ENCODE measurements at regions not wholly inside any gene's neighbourhood (a gene's known extent, or its start where the extent isn't known, plus 50 kb on each side); places are given as distances from the start of the nearest gene placed in this dataset.
A peak's percentile ranks its signal among the peaks of the same experiment; 100 is the strongest.

GRCh38 chr3:70854108-70854507 lies 541.7 kb upstream of the MDFIC2 start:
- no peak for ATAC-seq (ENCODE audit: low FRiP score)
- 61 to 71% methylated on average over 6 of the region's 6 CpGs for WGBS, 2 donors
- H3K36me3 ChIP-seq (ENCODE audit: control insufficient read depth in 1 of 2, insufficient read depth in 2 of 2, low read length in 1 of 2), result no peaks in the 10 kb centered on the region
- intact Hi-C loops (cut with DNase I), result no loop called here
- DNase-seq, result no peak
- H3K4me1 ChIP-seq (ENCODE audit: control insufficient read depth in 1 of 2, insufficient read depth in 2 of 2, low read length in 2 of 2), result peaks cover 4% of the 10 kb centered on the region in 2 donors
- no peak overlapping the region for H3K4me3 ChIP-seq (ENCODE audit: low read length in 2 of 2)
- no peak overlapping the region for H3K27ac ChIP-seq (ENCODE audit: low read depth in 1 of 2, low read length in 2 of 2)
- no peaks in the 10 kb centered on the region for H3K27me3 ChIP-seq (ENCODE audit: control insufficient read depth in 1 of 2, insufficient read depth in 2 of 2, low read length in 1 of 2)
- H3K9me3 ChIP-seq (ENCODE audit: control insufficient read depth, low read length), result no peaks in the 10 kb centered on the region

- peaks cover 4% of the 10 kb centered on the region in 2 donors for H3K4me1 ChIP-seq (ENCODE audit: control insufficient read depth in 1 of 2, insufficient read depth in 2 of 2, low read length in 2 of 2)
- H3K36me3 ChIP-seq (ENCODE audit: control insufficient read depth in 1 of 2, insufficient read depth in 2 of 2, low read length in 1 of 2), result no peaks in the 10 kb centered on the region
- no peak overlapping the region for H3K4me3 ChIP-seq (ENCODE audit: low read length in 2 of 2)
- no peaks in the 10 kb centered on the region for H3K9me3 ChIP-seq (ENCODE audit: control insufficient read depth, low read length)
- DNase-seq (no peak), ATAC-seq (ENCODE audit: low FRiP score) (no peak)
- WGBS, 2 donors, result 62 to 69% methylated on average over 5 of the region's 5 CpGs
- no peak overlapping the region for H3K27ac ChIP-seq (ENCODE audit: low read depth in 1 of 2, low read length in 2 of 2)
- no peaks in the 10 kb centered on the region for H3K27me3 ChIP-seq (ENCODE audit: control insufficient read depth in 1 of 2, insufficient read depth in 2 of 2, low read length in 1 of 2)
- intact Hi-C loops (cut with DNase I), result no loop called here
These were observed 540.9 kb upstream of the MDFIC2 start for GRCh38 chr3:70853161-70853944.

- no peak for ATAC-seq (ENCODE audit: low FRiP score)
- peaks cover 2 to 6% of the 10 kb centered on the region in 2 donors for H3K4me1 ChIP-seq (ENCODE audit: control insufficient read depth in 1 of 2, insufficient read depth in 2 of 2, low read length in 2 of 2)
- no peaks in the 10 kb centered on the region for H3K27me3 ChIP-seq (ENCODE audit: control insufficient read depth in 1 of 2, insufficient read depth in 2 of 2, low read length in 1 of 2)
- no peak for DNase-seq
- no peak overlapping the region for H3K4me3 ChIP-seq (ENCODE audit: low read length in 2 of 2)
- 45% methylated on average over 6 of the region's 6 CpGs for WGBS, 2 donors
- no peaks in the 10 kb centered on the region for H3K36me3 ChIP-seq (ENCODE audit: control insufficient read depth in 1 of 2, insufficient read depth in 2 of 2, low read length in 1 of 2)
- peak overlapping the region in 1 of 2 donors; percentile 93 for H3K27ac ChIP-seq (ENCODE audit: low read depth in 1 of 2, low read length in 2 of 2)
- no peaks in the 10 kb centered on the region for H3K9me3 ChIP-seq (ENCODE audit: control insufficient read depth, low read length)
- intact Hi-C loops (cut with DNase I), result no loop called here
These were observed 537.7 kb upstream of the MDFIC2 start for GRCh38 chr3:70849911-70850699.

GRCh38 chr3:70840106-70840870 lies 527.9 kb upstream of the MDFIC2 start:
- Histone ChIP-seq H3K4me3 (ENCODE audit: low read length in 2 of 2) (no peak overlapping the region), H3K4me1 (ENCODE audit: control insufficient read depth in 1 of 2, insufficient read depth in 2 of 2, low read length in 2 of 2) (peaks cover 1 to 2% of the 10 kb centered on the region in 2 donors), H3K36me3 (ENCODE audit: control insufficient read depth in 1 of 2, insufficient read depth in 2 of 2, low read length in 1 of 2) (no peaks in the 10 kb centered on the region), H3K27me3 (ENCODE audit: control insufficient read depth in 1 of 2, insufficient read depth in 2 of 2, low read length in 1 of 2) (no peaks in the 10 kb centered on the region), H3K27ac (ENCODE audit: low read depth in 1 of 2, low read length in 2 of 2) (no peak overlapping the region), H3K9me3 (ENCODE audit: control insufficient read depth, low read length) (no peaks in the 10 kb centered on the region)
- DNase-seq (no peak), ATAC-seq (ENCODE audit: low FRiP score) (no peak)
- intact Hi-C loops (cut with DNase I), result no loop called here
- 79 to 81% methylated on average over 4 of the region's 4 CpGs for WGBS, 2 donors

- Histone ChIP-seq H3K27me3 (ENCODE audit: control insufficient read depth in 1 of 2, insufficient read depth in 2 of 2, low read length in 1 of 2) (no peaks in the 10 kb centered on the region), H3K4me3 (ENCODE audit: low read length in 2 of 2) (no peak overlapping the region), H3K36me3 (ENCODE audit: control insufficient read depth in 1 of 2, insufficient read depth in 2 of 2, low read length in 1 of 2) (no peaks in the 10 kb centered on the region), H3K4me1 (ENCODE audit: control insufficient read depth in 1 of 2, insufficient read depth in 2 of 2, low read length in 2 of 2) (peaks cover 4 to 5% of the 10 kb centered on the region in 2 donors), H3K27ac (ENCODE audit: low read depth in 1 of 2, low read length in 2 of 2) (peak overlapping the region; percentile 44 to 71), H3K9me3 (ENCODE audit: control insufficient read depth, low read length) (no peaks in the 10 kb centered on the region)
- intact Hi-C loops (cut with DNase I), result no loop called here
- DNase-seq (no peak), ATAC-seq (ENCODE audit: low FRiP score) (no peak)
- 85 to 86% methylated on average over 7 of the region's 7 CpGs for WGBS, 2 donors
These were observed 521.0 kb upstream of the MDFIC2 start for GRCh38 chr3:70833239-70833960.

- no peaks in the 10 kb centered on the region for H3K9me3 ChIP-seq (ENCODE audit: control insufficient read depth, low read length)
- intact Hi-C loops (cut with DNase I), result no loop called here
- no peaks in the 10 kb centered on the region for H3K36me3 ChIP-seq (ENCODE audit: control insufficient read depth in 1 of 2, insufficient read depth in 2 of 2, low read length in 1 of 2)
- H3K4me1 ChIP-seq (ENCODE audit: control insufficient read depth in 1 of 2, insufficient read depth in 2 of 2, low read length in 2 of 2), result peaks cover 4 to 5% of the 10 kb centered on the region in 2 donors
- H3K4me3 ChIP-seq (ENCODE audit: low read length in 2 of 2), result no peak overlapping the region
- peak overlapping the region; percentile 44 to 71 for H3K27ac ChIP-seq (ENCODE audit: low read depth in 1 of 2, low read length in 2 of 2)
- DNase-seq (no peak), ATAC-seq (ENCODE audit: low FRiP score) (no peak)
- no peaks in the 10 kb centered on the region for H3K27me3 ChIP-seq (ENCODE audit: control insufficient read depth in 1 of 2, insufficient read depth in 2 of 2, low read length in 1 of 2)
These were observed 520.4 kb upstream of the MDFIC2 start for GRCh38 chr3:70832834-70833205.

- peak overlapping the region in 1 of 2 donors; percentile 71 for H3K27ac ChIP-seq (ENCODE audit: low read depth in 1 of 2, low read length in 2 of 2)
- intact Hi-C loops (cut with DNase I), result no loop called here
- DNase-seq (peak; percentile 66 to 71), ATAC-seq (ENCODE audit: low FRiP score) (peak; percentile 60)
- H3K9me3 ChIP-seq (ENCODE audit: control insufficient read depth, low read length), result no peaks in the 10 kb centered on the region
- H3K4me1 ChIP-seq (ENCODE audit: control insufficient read depth in 1 of 2, insufficient read depth in 2 of 2, low read length in 2 of 2), result peaks cover 4 to 5% of the 10 kb centered on the region in 2 donors
- no peaks in the 10 kb centered on the region for H3K36me3 ChIP-seq (ENCODE audit: control insufficient read depth in 1 of 2, insufficient read depth in 2 of 2, low read length in 1 of 2)
- WGBS, 2 donors, result 32 to 42% methylated on average over 5 of the region's 5 CpGs
- H3K27me3 ChIP-seq (ENCODE audit: control insufficient read depth in 1 of 2, insufficient read depth in 2 of 2, low read length in 1 of 2), result no peaks in the 10 kb centered on the region
- no peak overlapping the region for H3K4me3 ChIP-seq (ENCODE audit: low read length in 2 of 2)
These were observed 519.8 kb upstream of the MDFIC2 start for GRCh38 chr3:70832089-70832833.

GRCh38 chr3:70829092-70829491 lies 516.7 kb upstream of the MDFIC2 start:
- Histone ChIP-seq H3K27me3 (ENCODE audit: control insufficient read depth in 1 of 2, insufficient read depth in 2 of 2, low read length in 1 of 2) (no peaks in the 10 kb centered on the region), H3K27ac (ENCODE audit: low read depth in 1 of 2, low read length in 2 of 2) (peak overlapping the region; percentile 15 to 63), H3K4me3 (ENCODE audit: low read length in 2 of 2) (no peak overlapping the region), H3K4me1 (ENCODE audit: control insufficient read depth in 1 of 2, insufficient read depth in 2 of 2, low read length in 2 of 2) (peaks cover 4 to 8% of the 10 kb centered on the region in 2 donors), H3K36me3 (ENCODE audit: control insufficient read depth in 1 of 2, insufficient read depth in 2 of 2, low read length in 1 of 2) (no peaks in the 10 kb centered on the region), H3K9me3 (ENCODE audit: control insufficient read depth, low read length) (no peaks in the 10 kb centered on the region)
- ATAC-seq (ENCODE audit: low FRiP score), result no peak
- WGBS, 2 donors, result 25 to 26% methylated on average over 6 of the region's 6 CpGs
- intact Hi-C loops (cut with DNase I), result no loop called here
- DNase-seq, result peak; percentile 70 to 77
